RWPE2 (cell line): ENCODE measurements at regions not wholly inside any gene's neighbourhood (a gene's known extent, or its start where the extent isn't known, plus 50 kb on each side); places are given as distances from the start of the nearest gene placed in this dataset.
"Not testable (repeated sequence)": the region's sequence is repeated elsewhere in the genome, so short reads cannot be mapped to it uniquely, and the experiment has no call there.

ENCODE experiments used
- ATAC-seq: fragments of 200-7000 bp; cut with Tn5 transposase; 3 replicates; pipeline ENCODE4 v1.9.1; 2021; ENCODE audit warnings: low read depth
- DNase-seq: peaks from one replicate; pipeline ENCODE4 v3.0.0-alpha.2; 2020; ENCODE audit warnings: low spot score
- H3K27ac ChIP-seq: fragments of 450-650 bp; 2 replicates; pipeline ENCODE4 v1.5.1; 2017; ENCODE audit warnings: mild to moderate bottlenecking; ENCODE audit not compliant: poor library complexity, severe bottlenecking
- H3K27me3 ChIP-seq: fragments of 250-450 bp; sonication (Bioruptor Pico); 2 replicates; pipeline ENCODE4 v1.5.1; 2021; ENCODE audit warnings: mild to moderate bottlenecking, moderate library complexity; ENCODE audit not compliant: insufficient read depth, poor library complexity, severe bottlenecking
- H3K36me3 ChIP-seq: fragments of 250-450 bp; sonication (Bioruptor Pico); 2 replicates; pipeline ENCODE4 v1.5.1; 2020; ENCODE audit warnings: low read depth, mild to moderate bottlenecking, moderate library complexity
- H3K4me1 ChIP-seq: fragments of 250-450 bp; sonication (Bioruptor Pico); 2 replicates; pipeline ENCODE4 v1.5.1; 2021; ENCODE audit warnings: mild to moderate bottlenecking, moderate library complexity; ENCODE audit not compliant: insufficient read depth, poor library complexity, severe bottlenecking
- H3K4me3 ChIP-seq: fragments of 250-450 bp; sonication (Bioruptor Pico); 2 replicates; pipeline ENCODE4 v1.5.1; 2021; ENCODE audit warnings: mild to moderate bottlenecking, moderate library complexity; ENCODE audit not compliant: severe bottlenecking
- H3K9me3 ChIP-seq: fragments of 250-450 bp; sonication (Bioruptor Pico); 2 replicates; pipeline ENCODE4 v1.5.1; 2021; ENCODE audit warnings: mild to moderate bottlenecking, moderate library complexity; ENCODE audit not compliant: severe bottlenecking

- H3K4me3 ChIP-seq, H3K4me1 ChIP-seq, H3K27me3 ChIP-seq, H3K27ac ChIP-seq, H3K9me3 ChIP-seq, ATAC-seq, H3K36me3 ChIP-seq: not testable (repeated sequence)
- DNase-seq: peak; percentile 7
Observed at GRCh38 chr22:11131178-11131577, 4396.8 kb upstream of the OR11H1 start.
